Pancreas (tissue), 10 donors: ENCODE measurements at regions not wholly inside any gene's neighbourhood (a gene's known extent, or its start where the extent isn't known, plus 50 kb on each side); places are given as distances from the start of the nearest gene placed in this dataset.

ENCODE experiments used
- ATAC-seq, 4 donors: fragments of 200-7000 bp; cut with Tn5 transposase; one replicate each; pipeline versions ENCODE4 v1.8.0 to v1.9.1; 2020; ENCODE audit warnings: mild to moderate bottlenecking in 4 of 4, moderate library complexity in 4 of 4
- DNase-seq, 6 donors: peaks; one replicate each; pipeline ENCODE4 v3.0.0-alpha.2; 2020
- FAIRE-seq: peaks from 2 replicates; lab custom pipeline; 2012; peaks lifted over from hg19 to GRCh38; lab: Jason Lieb, UNC
- H3K27ac ChIP-seq, 4 donors: fragments of 200-600 bp; sonication (generic); 1 replicate in 3 of 4; 2 replicates in 1 of 4; pipeline versions ENCODE4 v1.5.0 to v1.8.0; 2020
- H3K27me3 ChIP-seq, 4 donors: fragments of 200-600 bp; one replicate each; pipeline ENCODE4 v1.8.0; 2021
- H3K36me3 ChIP-seq, 3 donors: fragments of 200-600 bp; sonication (generic) in 1 of 3; one replicate each; pipeline versions ENCODE4 v1.5.0 to v1.8.0; 2020 to 2021
- H3K4me1 ChIP-seq, 3 donors: fragments of 200-600 bp; one replicate each; pipeline ENCODE4 v1.8.0; 2021
- H3K4me3 ChIP-seq, 4 donors: fragments of 200-600 bp; sonication (generic) in 2 of 4; one replicate each; pipeline versions ENCODE4 v1.5.0 to v1.8.0; 2020 to 2021
- H3K9me3 ChIP-seq, 4 donors: fragments of 200-600 bp; one replicate each; pipeline ENCODE4 v1.8.0; 2021
- CTCF ChIP-seq, 4 donors: fragments of 200-600 bp; sonication (generic) in 3 of 4; IDR thresholded peaks; one replicate each; pipeline versions ENCODE4 v1.5.0 to v1.8.0; 2021; ENCODE audit warnings: antibody characterized with exemption in 4 of 4
- WGBS, 2 donors: extraction: QIAGEN DNeasy Blood & Tissue Kit; methylation state at CpG; one replicate each; pipeline ENCODE4 v1.1.7; 2013; 5-methylcytosine and 5-hydroxymethylcytosine counted together
- intact Hi-C, 3 donors: fragments of 100-400 bp; cut with DNase I; formaldehyde crosslinking; loops; one replicate each; pipeline versions ENCODE4 v1.11.1 to v1.14.2; 2022
- donor health status: healthy with polysubstance abuse.
- donor health status: DM: no; HTN: no; CAD: no; lungs with moderate emphysema.
- donor health status: DM: no; HTN: no; CAD: no.
- donor health status: control.
- donor health status: control.
- donor health status: Bipolar disorder and iron deficiency.
- donor health status: DM: yes; HTN: yes; CAD: no.
- donor health status: DM: no; HTN: no; CAD: no.
- donor health status: DM: no; HTN: no; CAD: no.
- donor health status: DM: yes; HTN: yes; CAD: no.

GRCh38 chrX:16304751-16305150 is 137.5 kb downstream of the MAGEB17 start:
- WGBS, 2 donors = 71 to 77% methylated on average over 5 of the region's 5 CpGs
- no peak for FAIRE-seq

DNA sequence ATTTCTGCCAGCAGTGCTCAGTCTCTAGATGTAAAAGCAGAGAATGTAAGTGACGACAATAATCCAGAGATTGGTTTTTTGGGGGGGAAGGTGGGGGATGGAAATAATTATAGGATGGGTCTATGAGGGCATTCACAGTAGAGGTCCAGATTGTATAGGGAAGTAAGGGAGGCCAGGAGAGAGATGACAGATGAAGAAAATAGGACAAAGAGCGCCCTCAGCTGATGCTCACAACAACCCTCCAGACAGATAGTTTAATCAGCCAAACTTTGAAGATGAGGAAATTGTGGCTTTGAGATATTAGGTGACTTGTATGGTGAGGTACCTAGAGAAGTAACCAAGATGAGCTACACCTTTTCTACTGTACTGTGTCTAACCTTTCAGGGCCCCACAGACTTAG is 137.9 kb downstream of the MAGEB17 start:
- Histone ChIP-seq H3K4me3 (no peak overlapping the region), H3K27me3 (peaks cover 0 to 10% (median 1%) of the 10 kb centered on the region in 4 donors), H3K4me1 (no peaks in the 10 kb centered on the region), H3K27ac (no peak overlapping the region), H3K36me3 (no peaks in the 10 kb centered on the region), H3K9me3 (no peaks in the 10 kb centered on the region)
- ATAC-seq = no peak
- FAIRE-seq = no peak
- intact Hi-C loops = no loop called here
- DNase-seq = no peak
- WGBS, 2 donors = 78 to 86% methylated on average over 2 of the region's 2 CpGs
- TF ChIP-seq CTCF (IDR thresholded peaks at IDR 0.05) = no peak

More at GRCh38 chrX:16304751-16305150, 137.5 kb downstream of the MAGEB17 start:
- no peak overlapping the region for H3K27ac ChIP-seq
- no peaks in the 10 kb centered on the region for H3K36me3 ChIP-seq
- no peak for ATAC-seq
- H3K27me3 ChIP-seq = peaks cover 0 to 10% (median 1%) of the 10 kb centered on the region in 4 donors
- intact Hi-C loops = no loop called here
- H3K4me1 ChIP-seq = no peaks in the 10 kb centered on the region
- no peak for TF ChIP-seq CTCF (IDR thresholded peaks at IDR 0.05)
- H3K9me3 ChIP-seq = no peaks in the 10 kb centered on the region
- no peak for DNase-seq
- no peak overlapping the region for H3K4me3 ChIP-seq

- no peak overlapping the region for H3K4me3 ChIP-seq
- intact Hi-C loops = no loop called here
- no peaks in the 10 kb centered on the region for H3K4me1 ChIP-seq
- H3K27me3 ChIP-seq = peaks cover 0 to 10% (median 1%) of the 10 kb centered on the region in 4 donors
- WGBS, 2 donors = 64 to 69% methylated on average over 2 of the region's 2 CpGs
- H3K27ac ChIP-seq = no peak overlapping the region
- TF ChIP-seq CTCF (IDR thresholded peaks at IDR 0.05) = no peak
- no peak for ATAC-seq
- H3K9me3 ChIP-seq = no peaks in the 10 kb centered on the region
- no peaks in the 10 kb centered on the region for H3K36me3 ChIP-seq
- DNase-seq = no peak
- FAIRE-seq = no peak
Observed at GRCh38 chrX:16307950-16308349, 140.7 kb downstream of the MAGEB17 start.

DNA sequence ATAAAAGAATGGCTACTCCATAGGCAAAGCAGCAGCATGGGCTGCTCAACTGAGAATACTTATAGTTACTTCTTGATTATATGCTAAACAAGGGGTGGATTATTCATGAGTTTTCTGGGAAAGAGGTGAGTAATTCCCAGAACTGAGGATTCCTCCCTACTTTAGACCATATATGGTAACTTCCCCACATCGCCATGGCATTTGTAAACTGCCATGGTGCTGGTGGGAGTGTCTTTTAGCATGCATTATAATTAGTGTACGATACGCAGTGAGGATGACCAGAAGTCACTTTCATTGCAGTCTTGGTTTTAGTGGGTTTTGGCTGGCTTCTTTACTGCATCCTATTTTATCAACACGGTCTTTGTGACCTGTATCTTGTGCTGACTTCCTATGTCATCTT is 141.5 kb downstream of the MAGEB17 start:
- ATAC-seq = no peak
- 87% methylated on average over 4 of the region's 4 CpGs for WGBS, 2 donors
- no peak for DNase-seq
- Histone ChIP-seq H3K4me3 (no peak overlapping the region), H3K9me3 (no peaks in the 10 kb centered on the region), H3K36me3 (no peaks in the 10 kb centered on the region), H3K27me3 (peaks cover 0 to 7% (median 1%) of the 10 kb centered on the region in 4 donors), H3K4me1 (no peaks in the 10 kb centered on the region), H3K27ac (no peak overlapping the region)
- FAIRE-seq = no peak
- intact Hi-C loops = no loop called here
- TF ChIP-seq CTCF (IDR thresholded peaks at IDR 0.05) = no peak

DNA sequence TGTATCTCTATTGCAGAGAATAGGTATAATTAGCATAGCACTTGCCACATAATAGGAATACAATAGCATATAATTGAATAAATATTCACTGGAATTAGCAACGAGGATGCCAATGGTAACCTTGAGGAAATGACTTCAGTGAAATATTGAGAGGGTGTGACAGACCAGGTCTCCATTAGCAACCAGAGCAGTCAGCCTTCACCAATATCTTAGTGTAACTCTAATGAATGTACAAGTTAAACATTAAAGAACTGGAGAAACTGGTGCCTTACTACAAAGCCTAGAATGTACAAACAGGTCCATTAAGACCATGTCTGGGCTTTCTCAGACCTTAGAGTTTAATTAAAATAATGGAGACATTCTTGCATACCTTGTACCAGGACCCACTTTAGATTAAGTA is 143.0 kb downstream of the MAGEB17 start:
- H3K9me3 ChIP-seq = no peaks in the 10 kb centered on the region
- H3K4me1 ChIP-seq = no peaks in the 10 kb centered on the region
- no peak for FAIRE-seq
- DNase-seq = no peak
- no peak overlapping the region for H3K4me3 ChIP-seq
- ATAC-seq = peak in 1 of 4 donors; percentile 46
- no peak overlapping the region for H3K27ac ChIP-seq
- WGBS, 2 donors = 9% methylated on average over 1 of the region's 1 CpG
- intact Hi-C loops = no loop called here
- H3K27me3 ChIP-seq = peaks cover 0 to 7% (median 1%) of the 10 kb centered on the region in 4 donors
- H3K36me3 ChIP-seq = no peaks in the 10 kb centered on the region
- TF ChIP-seq CTCF (IDR thresholded peaks at IDR 0.05) = no peak
